Lung (tissue), 11 donors: ENCODE measurements at regions not wholly inside any gene's neighbourhood (a gene's known extent, or its start where the extent isn't known, plus 50 kb on each side); places are given as distances from the start of the nearest gene placed in this dataset.

ENCODE experiments used
- ATAC-seq: fragments of 200-7000 bp; cut with Tn5 transposase; one replicate; pipeline ENCODE4 v1.9.1; 2020; ENCODE audit warnings: moderate number of reproducible peaks; ENCODE audit not compliant: insufficient read depth, low FRiP score
- DNase-seq, 3 donors: peaks; one replicate each; pipeline ENCODE4 v3.0.0-alpha.2; 2013 to 2017
- H3K27ac ChIP-seq, 2 donors: one replicate each; pipeline ENCODE4 v1.5.1; 2013; ENCODE audit warnings: mild to moderate bottlenecking in 2 of 2, moderate library complexity in 2 of 2, control low read depth in 1 of 2, inconsistent platforms in 1 of 2, low read depth in 1 of 2, low read length in 1 of 2
- H3K27me3 ChIP-seq, 3 donors: one replicate each; pipeline ENCODE4 v1.5.1; 2013; ENCODE audit warnings: low read length in 2 of 3; ENCODE audit not compliant: control insufficient read depth in 3 of 3, insufficient read depth in 3 of 3
- H3K36me3 ChIP-seq, 4 donors: one replicate each; pipeline ENCODE4 v1.5.1; 2013; ENCODE audit warnings: low read length in 4 of 4, mild to moderate bottlenecking in 1 of 4, moderate library complexity in 1 of 4; ENCODE audit not compliant: control insufficient read depth in 4 of 4, insufficient read depth in 4 of 4
- H3K4me1 ChIP-seq, 5 donors: one replicate each; pipeline ENCODE4 v1.5.1; 2013; ENCODE audit warnings: low read length in 5 of 5, mild to moderate bottlenecking in 2 of 5, moderate library complexity in 1 of 5; ENCODE audit not compliant: control insufficient read depth in 5 of 5, insufficient read depth in 5 of 5
- H3K4me3 ChIP-seq: one replicate; pipeline ENCODE4 v1.5.1; 2013; ENCODE audit warnings: mild to moderate bottlenecking, control low read depth, moderate library complexity
- H3K9ac ChIP-seq, 2 donors: one replicate each; pipeline ENCODE4 v1.5.1; 2013; ENCODE audit warnings: low read length in 2 of 2, control low read depth in 1 of 2; ENCODE audit not compliant: insufficient read depth in 1 of 2
- H3K9me3 ChIP-seq, 4 donors: one replicate each; pipeline ENCODE4 v1.5.1; 2013; ENCODE audit warnings: low read length in 3 of 4, mild to moderate bottlenecking in 1 of 4, moderate library complexity in 1 of 4; ENCODE audit not compliant: control insufficient read depth in 4 of 4, insufficient read depth in 3 of 4
- CTCF ChIP-seq: IDR thresholded peaks from 2 replicates; pipeline ENCODE4 v1.5.1; 2012; ENCODE audit warnings: mild to moderate bottlenecking; ENCODE audit errors: control extremely low read depth, extremely low read depth
- WGBS, 2 donors: extraction: QIAGEN DNeasy Blood & Tissue Kit; methylation state at CpG; one replicate each; pipeline ENCODE4 v1.1.7; 2013; 5-methylcytosine and 5-hydroxymethylcytosine counted together
- donor health status: control.
- donor health status: control.
- donor health status: Bipolar disorder and iron deficiency.
- donor health status: healthy.
- donor health status: DM: yes; HTN: yes; CAD: no.

GRCh38 chr13:20303636-20304035 lies 71.5 kb upstream of the GJB6 start:
- peak in 1 of 3 donors; percentile 3 for DNase-seq
- Histone ChIP-seq H3K36me3 (no peaks in the 10 kb centered on the region), H3K9me3 (peaks cover 0 to 9% (median 0%) of the 10 kb centered on the region in 4 donors), H3K4me3 (no peak overlapping the region), H3K4me1 (no peaks in the 10 kb centered on the region), H3K27me3 (peaks cover 0 to 3% (median 0%) of the 10 kb centered on the region in 3 donors), H3K27ac (no peak overlapping the region), H3K9ac (no peak overlapping the region)
- ATAC-seq, result no peak
- TF ChIP-seq CTCF, result no peak
- WGBS, 2 donors, result 83 to 84% methylated on average over 6 of the region's 6 CpGs

DNA sequence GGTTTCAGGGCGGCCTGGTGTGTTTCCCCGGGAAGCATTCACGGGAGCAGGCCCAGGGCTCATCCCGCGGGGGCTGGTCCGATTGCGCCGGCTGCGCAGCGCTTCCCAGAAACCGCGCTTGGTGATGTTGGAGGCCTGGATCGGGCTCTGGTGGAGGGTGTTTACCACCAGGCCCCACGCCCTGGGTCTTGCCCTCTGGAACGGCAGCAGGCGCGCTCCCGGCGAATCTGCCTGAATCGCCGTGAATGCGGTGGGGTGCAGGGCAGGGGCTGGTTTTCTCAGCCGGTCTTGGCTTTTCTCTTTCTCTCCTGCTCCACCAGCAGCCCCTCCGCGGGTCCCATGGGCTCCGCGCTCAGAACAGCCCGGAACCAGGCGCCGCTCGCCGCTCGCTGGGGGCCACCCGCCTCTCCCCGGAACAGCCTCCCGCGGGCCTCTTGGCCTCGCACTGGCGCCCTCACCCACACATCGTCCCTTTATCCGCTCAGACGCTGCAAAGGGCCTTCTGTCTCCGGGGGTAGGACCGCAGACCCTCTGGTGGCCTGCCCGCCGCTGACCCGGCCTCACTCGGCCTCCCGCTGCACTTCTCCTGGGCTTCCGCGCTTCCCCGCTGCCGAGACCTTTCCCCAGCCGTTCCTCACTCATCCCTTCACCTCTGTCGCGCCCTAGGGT lies 69.4 kb upstream of the GJB6 start:
- no peak overlapping the region for H3K27ac ChIP-seq
- DNase-seq (peak; percentile 40 to 50 (median 42)), ATAC-seq (no peak)
- H3K9me3 ChIP-seq, result peaks cover 0 to 2% (median 0%) of the 10 kb centered on the region in 4 donors
- H3K36me3 ChIP-seq, result no peaks in the 10 kb centered on the region
- WGBS, 2 donors, result 19 to 28% methylated on average over 51 to 56 of the region's 56 CpGs
- peaks cover 0 to 3% (median 0%) of the 10 kb centered on the region in 3 donors for H3K27me3 ChIP-seq
- TF ChIP-seq CTCF, result no peak
- H3K9ac ChIP-seq, result no peak overlapping the region
- no peak overlapping the region for H3K4me3 ChIP-seq
- H3K4me1 ChIP-seq, result no peaks in the 10 kb centered on the region

- H3K9ac ChIP-seq, result no peak overlapping the region
- WGBS, 2 donors, result 65 to 71% methylated on average over 7 of the region's 7 CpGs
- DNase-seq, result peak in 2 of 3 donors; percentile 3
These were observed 68.9 kb upstream of the GJB6 start for GRCh38 chr13:20301015-20301402.

More at GRCh38 chr13:20301015-20301402, 68.9 kb upstream of the GJB6 start:
- H3K36me3 ChIP-seq, result no peaks in the 10 kb centered on the region
- TF ChIP-seq CTCF, result no peak
- H3K27me3 ChIP-seq, result peaks cover 0 to 3% (median 0%) of the 10 kb centered on the region in 3 donors
- ATAC-seq, result no peak
- no peaks in the 10 kb centered on the region for H3K4me1 ChIP-seq
- H3K27ac ChIP-seq, result no peak overlapping the region
- H3K4me3 ChIP-seq, result no peak overlapping the region
- H3K9me3 ChIP-seq, result peaks cover 0 to 2% (median 0%) of the 10 kb centered on the region in 4 donors
